Gastroesophageal sphincter (tissue), 3 donors: ENCODE measurements at regions not wholly inside any gene's neighbourhood (a gene's known extent, or its start where the extent isn't known, plus 50 kb on each side); places are given as distances from the start of the nearest gene placed in this dataset.

Experiments used
- POLR2AphosphoS5 ChIP-seq: sonication (generic); formaldehyde crosslinking; IDR thresholded peaks from one replicate; pipeline ENCODE4 v1.6.1; 2017; ENCODE audit warnings: antibody characterized with exemption
- TF ChIP-seq, protein P1 (sequence below), 4 experiments: fragments of 200-600 bp in 2 of 4; fragments of 450-650 bp in 2 of 4; sonication (generic) in 1 of 4; IDR thresholded peaks; one replicate each; pipeline ENCODE4 v1.5.1; 2017 to 2019; ENCODE audit warnings: antibody characterized with exemption in 4 of 4, mild to moderate bottlenecking in 2 of 4, moderate library complexity in 2 of 4

DNA sequence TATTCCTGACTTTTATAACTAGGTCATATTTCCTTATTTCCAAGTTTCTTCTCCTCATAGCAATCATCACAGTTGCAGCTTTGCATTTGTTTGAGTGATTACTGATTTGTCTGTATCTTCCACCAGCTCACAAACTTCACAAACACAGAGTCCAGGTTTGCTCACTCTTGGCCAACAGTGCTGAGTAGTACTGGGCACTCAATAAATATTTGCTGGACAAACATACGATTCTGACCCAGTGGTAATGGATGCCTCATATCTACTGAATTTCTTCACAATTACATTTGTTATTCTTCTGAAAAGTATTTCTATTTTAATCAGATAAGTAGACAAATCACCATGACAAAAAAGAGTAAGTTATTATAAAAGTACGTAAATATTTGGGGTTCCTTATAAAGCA, 516.3 kb downstream of the TDRD15 start:
- TF ChIP-seq, protein P1, sequence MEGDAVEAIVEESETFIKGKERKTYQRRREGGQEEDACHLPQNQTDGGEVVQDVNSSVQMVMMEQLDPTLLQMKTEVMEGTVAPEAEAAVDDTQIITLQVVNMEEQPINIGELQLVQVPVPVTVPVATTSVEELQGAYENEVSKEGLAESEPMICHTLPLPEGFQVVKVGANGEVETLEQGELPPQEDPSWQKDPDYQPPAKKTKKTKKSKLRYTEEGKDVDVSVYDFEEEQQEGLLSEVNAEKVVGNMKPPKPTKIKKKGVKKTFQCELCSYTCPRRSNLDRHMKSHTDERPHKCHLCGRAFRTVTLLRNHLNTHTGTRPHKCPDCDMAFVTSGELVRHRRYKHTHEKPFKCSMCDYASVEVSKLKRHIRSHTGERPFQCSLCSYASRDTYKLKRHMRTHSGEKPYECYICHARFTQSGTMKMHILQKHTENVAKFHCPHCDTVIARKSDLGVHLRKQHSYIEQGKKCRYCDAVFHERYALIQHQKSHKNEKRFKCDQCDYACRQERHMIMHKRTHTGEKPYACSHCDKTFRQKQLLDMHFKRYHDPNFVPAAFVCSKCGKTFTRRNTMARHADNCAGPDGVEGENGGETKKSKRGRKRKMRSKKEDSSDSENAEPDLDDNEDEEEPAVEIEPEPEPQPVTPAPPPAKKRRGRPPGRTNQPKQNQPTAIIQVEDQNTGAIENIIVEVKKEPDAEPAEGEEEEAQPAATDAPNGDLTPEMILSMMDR (IDR thresholded peaks at IDR 0.05), result no peak
- no peak for TF ChIP-seq POLR2AphosphoS5
